Mesothelial cell of epicardium (in vitro differentiated cells): ENCODE measurements at regions not wholly inside any gene's neighbourhood (a gene's known extent, or its start where the extent isn't known, plus 50 kb on each side); places are given as distances from the start of the nearest gene placed in this dataset.
"Not testable (repeated sequence)": the region's sequence is repeated elsewhere in the genome, so short reads cannot be mapped to it uniquely, and the experiment has no call there.

Experiments
- DNase-seq, 2 experiments: peaks; one replicate each; pipeline ENCODE4 v3.0.0; 2021; ENCODE audit warnings: low spot score in 2 of 2; ENCODE audit not compliant: unreplicated experiment in 2 of 2
- H3K27ac Mint-ChIP-seq: 2 replicates; pipeline ENCODE4 v1.8.0; 2021; ENCODE audit warnings: mixed read lengths
- H3K27me3 Mint-ChIP-seq: 2 replicates; pipeline ENCODE4 v1.8.0; 2021; ENCODE audit warnings: low read depth, mixed read lengths
- H3K36me3 Mint-ChIP-seq: 2 replicates; pipeline ENCODE4 v1.8.0; 2021; ENCODE audit warnings: mixed read lengths
- H3K4me1 Mint-ChIP-seq: 2 replicates; pipeline ENCODE4 v1.8.0; 2021; ENCODE audit warnings: mixed read lengths
- H3K4me3 Mint-ChIP-seq: 2 replicates; pipeline ENCODE4 v1.8.0; 2021; ENCODE audit warnings: mild to moderate bottlenecking, moderate library complexity, mixed read lengths
- H3K9me3 Mint-ChIP-seq: 2 replicates; pipeline ENCODE4 v1.8.0; 2021; ENCODE audit warnings: mixed read lengths
- TF ChIP-seq, protein P1 (sequence below): fragments of 200-600 bp; sonication (generic); IDR thresholded peaks from one replicate; pipeline ENCODE4 v1.5.0; 2021; ENCODE audit warnings: antibody characterized with exemption; ENCODE audit not compliant: unreplicated experiment

DNA sequence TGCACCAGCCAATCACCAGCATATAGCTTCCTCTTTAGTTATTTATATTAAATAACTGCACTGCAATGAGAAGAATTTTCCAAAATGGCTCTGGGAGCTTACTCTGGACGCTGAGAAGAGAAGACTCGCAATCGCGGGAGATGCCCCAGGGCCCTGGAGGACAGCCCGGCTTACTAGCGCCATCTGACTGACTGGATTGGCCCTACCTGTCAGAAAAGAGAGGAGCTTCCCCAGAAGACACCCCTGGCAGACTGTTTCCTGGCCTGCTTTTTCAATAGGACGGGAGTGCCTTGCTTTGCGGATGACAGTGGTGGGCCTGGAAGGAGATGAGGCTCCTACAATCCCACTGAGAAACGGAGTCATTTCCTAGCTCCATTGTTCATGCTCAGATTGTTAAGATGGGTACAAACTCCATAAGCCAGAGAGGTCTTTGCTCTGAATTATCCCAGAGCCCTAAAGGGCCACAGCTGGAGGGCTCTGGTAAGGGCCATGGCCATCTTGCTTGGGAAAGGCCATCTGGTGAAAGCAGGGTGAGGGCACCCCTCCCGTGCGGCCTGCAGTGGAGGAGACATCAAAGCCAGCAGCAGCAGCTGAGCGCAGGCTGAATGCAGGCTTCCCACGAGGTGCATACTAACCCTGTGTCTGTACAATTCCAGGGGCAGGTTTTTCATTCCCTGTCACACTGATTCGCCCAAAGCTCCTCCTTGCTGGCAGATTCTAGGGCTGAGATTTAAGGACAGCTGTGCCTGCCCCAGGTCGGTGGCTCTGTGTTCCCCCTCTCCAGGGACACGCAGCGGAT lies 92.1 kb downstream of the GALR1 start:
- no peak for DNase-seq
- Mint-ChIP-seq H3K9me3 (no peaks in the 10 kb centered on the region), H3K36me3 (no peaks in the 10 kb centered on the region), H3K4me1 (no peaks in the 10 kb centered on the region), H3K4me3 (no peak overlapping the region), H3K27me3 (peaks cover 12% of the 10 kb centered on the region), H3K27ac (no peak overlapping the region)
- TF ChIP-seq, protein P1, sequence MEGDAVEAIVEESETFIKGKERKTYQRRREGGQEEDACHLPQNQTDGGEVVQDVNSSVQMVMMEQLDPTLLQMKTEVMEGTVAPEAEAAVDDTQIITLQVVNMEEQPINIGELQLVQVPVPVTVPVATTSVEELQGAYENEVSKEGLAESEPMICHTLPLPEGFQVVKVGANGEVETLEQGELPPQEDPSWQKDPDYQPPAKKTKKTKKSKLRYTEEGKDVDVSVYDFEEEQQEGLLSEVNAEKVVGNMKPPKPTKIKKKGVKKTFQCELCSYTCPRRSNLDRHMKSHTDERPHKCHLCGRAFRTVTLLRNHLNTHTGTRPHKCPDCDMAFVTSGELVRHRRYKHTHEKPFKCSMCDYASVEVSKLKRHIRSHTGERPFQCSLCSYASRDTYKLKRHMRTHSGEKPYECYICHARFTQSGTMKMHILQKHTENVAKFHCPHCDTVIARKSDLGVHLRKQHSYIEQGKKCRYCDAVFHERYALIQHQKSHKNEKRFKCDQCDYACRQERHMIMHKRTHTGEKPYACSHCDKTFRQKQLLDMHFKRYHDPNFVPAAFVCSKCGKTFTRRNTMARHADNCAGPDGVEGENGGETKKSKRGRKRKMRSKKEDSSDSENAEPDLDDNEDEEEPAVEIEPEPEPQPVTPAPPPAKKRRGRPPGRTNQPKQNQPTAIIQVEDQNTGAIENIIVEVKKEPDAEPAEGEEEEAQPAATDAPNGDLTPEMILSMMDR: no peak

DNA sequence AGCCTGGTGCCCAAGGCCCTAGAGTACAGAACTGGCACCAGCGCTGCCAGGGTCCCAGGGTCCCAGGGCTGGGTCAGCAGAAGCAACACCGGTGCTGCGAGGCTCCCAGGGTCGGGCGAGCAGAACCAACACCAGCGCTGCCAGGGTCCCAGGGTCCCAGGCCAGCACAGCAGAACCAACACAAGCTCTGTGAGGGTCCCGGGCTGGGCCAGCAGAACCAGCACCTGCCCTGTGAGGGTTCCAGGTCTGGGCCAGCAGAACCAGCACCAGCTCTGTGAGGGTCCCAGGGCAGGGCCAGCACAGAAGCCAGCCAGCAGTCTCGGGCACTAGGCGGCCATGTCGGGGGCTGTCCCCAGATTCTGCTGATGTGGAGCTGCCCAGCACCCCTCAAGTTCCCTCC lies 93.1 kb downstream of the GALR1 start:
- Mint-ChIP-seq H3K27me3 (peaks cover 12% of the 10 kb centered on the region), H3K4me3 (no peak overlapping the region), H3K9me3 (peaks cover under 1% of the 10 kb centered on the region), H3K27ac (no peak overlapping the region), H3K4me1 (no peaks in the 10 kb centered on the region), H3K36me3 (no peaks in the 10 kb centered on the region)
- TF ChIP-seq, protein P1: no peak
- DNase-seq: no peak

DNA sequence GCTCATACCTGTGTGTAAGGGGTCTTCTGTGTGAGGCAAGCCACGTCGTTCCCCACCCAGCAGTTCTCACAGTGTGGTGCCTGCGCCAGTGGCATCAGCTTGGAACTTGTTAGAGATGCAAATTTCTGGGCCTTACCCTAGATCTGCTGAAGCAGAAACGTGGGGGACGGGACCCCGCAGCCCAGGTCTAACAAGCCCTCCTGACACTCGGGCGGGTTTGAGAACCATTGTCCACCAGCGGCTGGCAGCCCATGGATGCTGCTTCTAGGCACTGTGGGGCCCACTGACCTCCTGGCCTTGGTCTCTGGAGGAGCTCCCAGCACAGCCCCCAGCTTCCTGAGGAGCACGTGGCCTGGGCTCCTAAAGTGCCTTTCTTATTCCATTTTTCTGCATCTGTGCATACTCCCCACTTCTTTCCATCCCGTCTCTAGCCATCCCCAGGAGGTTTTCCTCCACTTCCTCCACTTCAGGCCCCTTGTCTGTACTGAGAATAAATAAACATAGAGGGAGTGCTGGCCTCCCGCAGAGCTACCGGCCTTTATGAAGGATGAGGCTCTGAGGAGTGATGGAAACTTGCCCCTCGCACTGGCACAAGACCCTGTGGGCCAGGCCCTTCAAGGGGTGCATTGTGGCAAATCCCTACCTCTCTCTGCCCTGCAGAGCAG lies 94.3 kb downstream of the GALR1 start:
- peaks cover 6% of the 10 kb centered on the region for H3K9me3 Mint-ChIP-seq
- H3K27me3 Mint-ChIP-seq: peaks cover 5% of the 10 kb centered on the region
- TF ChIP-seq, protein P1: no peak
- H3K36me3 Mint-ChIP-seq: no peaks in the 10 kb centered on the region
- no peaks in the 10 kb centered on the region for H3K4me1 Mint-ChIP-seq
- no peak overlapping the region for H3K27ac Mint-ChIP-seq
- DNase-seq: no peak
- H3K4me3 Mint-ChIP-seq: no peak overlapping the region

DNA sequence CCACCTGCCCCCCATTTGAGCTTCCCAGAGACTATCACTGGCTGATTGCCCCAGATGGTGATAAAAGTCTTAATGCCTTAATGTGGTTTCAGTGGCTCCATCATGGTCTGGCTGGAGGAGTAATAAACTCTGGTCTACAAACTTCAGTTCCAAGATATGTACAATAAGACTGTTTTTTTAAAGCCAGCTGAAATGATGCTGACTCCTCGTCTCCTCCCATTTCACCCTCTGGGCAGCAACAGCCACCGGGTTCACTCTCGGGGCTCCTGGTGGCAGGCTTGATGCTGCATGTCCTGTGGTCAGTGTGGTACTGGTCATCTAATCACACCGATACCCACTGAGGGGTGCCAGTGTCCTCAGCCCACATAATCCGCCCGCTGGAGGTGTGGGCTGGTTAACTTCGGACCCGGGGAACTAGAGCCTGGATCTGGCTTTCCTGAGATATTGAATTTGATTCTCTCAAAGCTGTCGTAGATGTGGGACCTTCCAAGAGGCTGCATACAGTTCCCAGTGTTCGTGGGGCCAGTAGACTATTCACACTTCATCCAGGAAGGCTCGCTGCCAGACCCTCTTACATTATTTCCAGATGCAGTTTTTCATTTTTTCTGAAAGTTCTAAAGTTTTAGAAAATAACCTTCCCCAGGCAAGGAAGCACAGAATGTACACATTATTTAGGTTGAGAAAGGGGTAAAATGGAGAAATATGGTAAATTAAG lies 95.3 kb downstream of the GALR1 start:
- no peak overlapping the region for H3K4me3 Mint-ChIP-seq

DNA sequence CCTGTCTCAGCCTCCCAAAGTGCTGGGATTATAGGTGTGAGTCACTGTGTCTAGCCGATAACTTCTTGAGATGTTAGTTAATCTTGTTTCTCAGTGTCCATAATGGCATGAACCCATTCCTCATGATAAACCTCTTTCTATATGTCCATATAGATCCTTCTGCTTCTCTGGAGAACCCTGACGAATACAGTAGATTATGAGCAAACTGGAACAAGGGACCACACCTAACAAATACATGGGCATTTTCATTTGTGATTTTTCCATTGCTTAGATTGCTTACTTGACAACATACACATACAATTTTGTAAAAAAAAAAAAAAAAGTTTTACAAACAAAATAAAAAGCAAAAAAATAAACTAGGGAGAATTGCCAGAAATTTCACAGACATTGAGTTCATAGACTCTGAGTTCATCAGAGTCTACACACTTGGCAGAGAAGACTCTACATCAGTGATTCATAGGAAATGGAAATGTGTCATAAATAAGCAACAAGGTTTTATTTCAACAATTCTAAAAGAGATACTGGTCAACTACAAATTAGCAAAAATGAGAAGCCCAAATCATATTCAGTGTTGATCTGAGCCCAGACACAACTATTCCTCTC lies 96.7 kb downstream of the GALR1 start:
- Mint-ChIP-seq H3K4me1 (no peaks in the 10 kb centered on the region), H3K9me3 (peaks cover 6% of the 10 kb centered on the region), H3K36me3 (no peaks in the 10 kb centered on the region), H3K27me3 (peaks cover 2% of the 10 kb centered on the region), H3K4me3 (no peak overlapping the region), H3K27ac (no peak overlapping the region)
- DNase-seq: no peak
- TF ChIP-seq, protein P1: no peak

More for the DNA sequence above, 95.3 kb downstream of the GALR1 start:
- peaks cover 1% of the 10 kb centered on the region for H3K27me3 Mint-ChIP-seq
- H3K9me3 Mint-ChIP-seq: peaks cover 6% of the 10 kb centered on the region
- DNase-seq: no peak
- H3K27ac Mint-ChIP-seq: no peak overlapping the region
- TF ChIP-seq, protein P1: no peak
- H3K4me1 Mint-ChIP-seq: no peaks in the 10 kb centered on the region
- no peaks in the 10 kb centered on the region for H3K36me3 Mint-ChIP-seq

DNA sequence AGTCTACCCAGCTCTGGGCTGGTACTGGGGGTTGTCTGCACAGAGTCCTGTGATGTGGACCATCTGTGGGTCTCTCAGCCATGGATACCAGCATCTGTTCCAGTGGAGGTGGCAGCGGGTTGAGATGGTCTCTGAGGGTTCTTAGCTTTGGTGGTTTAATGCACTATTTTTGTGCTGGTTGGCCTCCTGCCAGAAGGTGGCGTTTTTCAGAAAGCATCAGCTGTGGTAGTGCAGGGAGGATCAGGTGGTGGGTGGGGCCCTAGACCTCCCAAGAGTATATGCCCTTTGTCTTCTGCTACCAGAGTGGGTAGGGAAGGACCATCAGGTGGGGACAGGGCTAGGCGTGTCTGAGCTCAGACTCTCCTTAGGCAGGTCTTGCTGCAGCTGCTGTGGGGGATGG lies 103.7 kb downstream of the GALR1 start:
- not testable (repeated sequence) for H3K27ac Mint-ChIP-seq, H3K9me3 Mint-ChIP-seq, DNase-seq, H3K4me1 Mint-ChIP-seq, H3K36me3 Mint-ChIP-seq, H3K4me3 Mint-ChIP-seq
- H3K27me3 Mint-ChIP-seq: peaks cover 13% of the 10 kb centered on the region
